NCI-H69 (cell line): ENCODE measurements at regions not wholly inside any gene's neighbourhood (a gene's known extent, or its start where the extent isn't known, plus 50 kb on each side); places are given as distances from the start of the nearest gene placed in this dataset.
"Not testable (repeated sequence)": the region's sequence is repeated elsewhere in the genome, so short reads cannot be mapped to it uniquely, and the experiment has no call there.

Experiments
- DNase-seq: peaks from one replicate; lab custom pipeline; 2025; lab: John Stamatoyannopoulos, UW

GRCh38 chr11:23484146-23484545 lies 623.9 kb upstream of the CCDC179 start:
- peak; percentile 46 for DNase-seq

GRCh38 chr11:23484618-23485017 lies 624.3 kb upstream of the CCDC179 start:
- not testable (repeated sequence) for DNase-seq

DNA sequence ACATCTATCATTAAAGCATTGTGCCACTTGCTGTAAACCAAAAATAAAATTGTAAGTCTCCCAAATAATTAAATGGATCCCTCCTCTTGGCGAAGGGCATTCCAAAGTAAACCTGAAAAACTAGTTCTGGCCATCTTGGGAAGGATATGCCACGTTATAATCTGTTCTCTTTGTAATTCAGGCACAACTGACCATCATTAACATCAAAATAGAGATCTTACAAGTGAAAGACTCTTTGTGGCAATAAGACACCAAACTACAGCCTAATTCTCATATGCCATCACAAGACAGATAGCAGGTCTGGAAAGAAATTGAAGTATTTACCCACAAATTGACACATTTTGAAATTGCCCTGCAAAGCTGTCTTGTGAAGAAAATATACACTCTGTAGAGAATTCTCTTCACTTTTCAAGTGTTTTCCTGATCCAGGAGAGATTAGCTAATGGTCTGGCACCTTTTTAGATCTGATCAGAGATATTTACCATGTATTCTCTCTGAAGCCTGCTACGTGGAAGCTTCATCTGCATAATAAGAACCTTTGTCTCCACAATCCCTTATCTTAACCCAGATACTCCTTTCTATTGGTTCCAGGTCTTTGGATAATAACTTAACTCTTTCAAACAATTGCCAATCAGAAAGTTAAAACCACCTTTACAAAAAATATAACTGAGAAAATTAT lies 630.4 kb upstream of the CCDC179 start:
- DNase-seq = no peak

GRCh38 chr11:23494981-23495380 lies 634.7 kb upstream of the CCDC179 start:
- no peak for DNase-seq

DNA sequence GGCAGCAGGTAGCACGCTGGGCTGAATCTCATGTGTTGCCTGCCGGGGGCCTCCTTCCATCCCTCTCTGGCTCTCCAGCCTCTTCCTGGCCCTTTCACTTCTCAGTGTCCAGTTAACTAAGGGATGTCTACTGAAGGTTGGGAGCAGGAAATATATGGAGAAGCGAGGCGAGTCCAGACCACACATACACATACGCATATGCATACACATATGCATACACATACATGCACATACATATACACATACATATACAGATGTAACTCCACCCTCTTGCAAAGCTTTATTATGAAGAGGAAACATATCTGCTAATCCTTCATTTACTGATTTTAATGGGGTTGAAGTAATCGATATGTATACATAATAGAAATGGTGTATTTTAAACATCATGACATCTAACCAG lies 636.1 kb upstream of the CCDC179 start:
- no peak for DNase-seq

DNA sequence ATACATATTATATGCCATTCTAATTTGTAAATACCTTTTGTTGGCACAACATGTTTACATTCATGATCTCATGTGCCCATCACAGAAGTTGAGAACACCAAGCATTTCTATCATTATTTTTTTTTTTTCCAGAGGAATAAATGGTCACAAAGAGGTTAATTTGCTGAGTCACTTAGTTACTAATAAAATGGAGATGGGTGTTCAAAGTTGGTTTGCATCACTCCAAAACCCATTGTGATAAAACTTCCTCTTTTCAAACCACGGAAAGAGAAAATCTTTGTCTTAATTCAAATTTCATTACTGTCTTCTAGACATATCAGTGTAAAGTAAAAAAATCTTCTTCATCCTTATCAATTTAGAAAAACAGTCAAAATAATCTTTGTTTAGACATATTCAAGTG lies 636.8 kb upstream of the CCDC179 start:
- DNase-seq = no peak

DNA sequence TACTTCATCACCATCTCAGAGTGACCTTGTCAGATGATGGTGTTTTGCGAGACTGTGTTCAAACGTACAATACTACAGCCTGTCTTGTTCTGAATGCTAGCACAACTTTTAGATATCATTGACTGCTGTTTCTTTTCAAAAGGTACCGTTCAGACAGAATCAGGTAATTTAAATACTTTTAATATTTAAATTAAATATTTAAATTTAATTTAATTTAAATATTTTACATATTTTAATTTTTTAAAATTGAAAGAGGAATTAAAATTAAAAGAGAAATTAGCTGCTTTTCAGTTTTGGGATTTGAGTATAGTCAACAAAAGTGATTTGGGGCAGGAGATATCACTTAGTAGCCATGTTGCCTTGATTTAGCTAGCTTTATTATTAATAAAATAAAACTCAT lies 642.1 kb upstream of the CCDC179 start:
- no peak for DNase-seq

DNA sequence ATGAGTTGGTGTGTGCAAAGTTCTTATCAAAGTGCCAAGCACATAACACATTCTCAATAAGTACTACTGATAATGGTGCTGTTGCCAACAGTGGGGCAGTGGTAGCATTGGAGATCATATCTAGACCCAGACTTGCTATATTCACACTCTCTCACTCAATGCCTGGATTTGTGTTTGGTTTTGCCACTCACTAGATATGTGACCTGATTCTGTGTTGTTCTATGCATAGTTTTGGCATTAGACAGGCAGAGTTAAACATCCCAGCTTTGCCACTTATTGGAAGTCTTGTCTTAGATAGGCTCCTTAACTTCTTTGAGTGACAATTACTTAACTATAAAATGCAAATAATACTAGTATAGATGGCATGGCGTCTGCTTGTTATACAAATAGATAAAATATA lies 642.6 kb upstream of the CCDC179 start:
- no peak for DNase-seq

- no peak for DNase-seq
Measured at GRCh38 chr11:23509023-23509422, 648.7 kb upstream of the CCDC179 start.

GRCh38 chr11:23509821-23510220 lies 649.5 kb upstream of the CCDC179 start:
- no peak for DNase-seq

DNA sequence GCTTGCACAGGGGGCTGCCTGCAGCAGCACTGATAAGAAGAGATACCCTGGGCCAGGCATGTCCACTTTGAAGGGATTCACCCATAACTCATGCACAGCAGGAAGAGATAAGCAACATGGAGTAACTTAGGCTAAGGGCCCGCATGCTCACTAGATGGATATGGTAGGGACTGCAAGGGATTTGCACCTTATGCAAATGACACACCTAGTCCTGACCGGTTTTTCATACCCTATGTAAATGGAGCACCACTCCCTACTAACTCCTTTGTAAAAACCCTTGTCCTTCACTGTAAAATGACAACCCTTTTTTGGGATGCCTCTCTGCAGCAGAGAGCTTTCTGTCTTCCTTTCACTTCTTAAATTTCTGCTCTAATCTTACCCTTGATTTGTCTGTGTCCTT lies 658.9 kb upstream of the CCDC179 start:
- no peak for DNase-seq

GRCh38 chr11:23520226-23520960 lies 660.1 kb upstream of the CCDC179 start:
- no peak for DNase-seq

GRCh38 chr11:23536907-23537306 lies 676.6 kb upstream of the CCDC179 start:
- DNase-seq = no peak

GRCh38 chr11:23539556-23539955 lies 679.3 kb upstream of the CCDC179 start:
- DNase-seq = peak; percentile 74

DNA sequence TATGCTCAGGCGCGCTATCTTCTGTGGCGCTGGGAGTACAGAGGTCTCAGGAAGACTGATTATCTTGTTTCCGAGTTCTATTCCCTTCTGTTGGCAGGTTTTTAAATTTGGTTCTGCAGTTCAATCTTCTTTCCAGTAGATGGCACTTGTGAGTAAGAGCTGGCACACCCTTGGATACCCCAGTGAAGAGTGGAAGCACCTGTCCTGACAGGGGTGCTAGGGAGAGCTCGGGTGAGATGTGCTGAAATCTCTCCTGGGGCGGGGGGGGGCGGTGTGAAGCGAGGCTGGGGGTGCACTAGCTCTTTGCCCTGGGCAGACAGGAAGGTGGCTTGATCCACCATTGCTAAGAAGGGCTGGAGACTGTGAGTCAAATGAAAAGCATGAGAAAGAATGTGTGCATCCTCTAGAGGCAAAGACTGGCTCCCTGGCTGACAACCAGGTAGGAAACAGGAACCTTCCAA lies 679.9 kb upstream of the CCDC179 start:
- peak; percentile 93 for DNase-seq

DNA sequence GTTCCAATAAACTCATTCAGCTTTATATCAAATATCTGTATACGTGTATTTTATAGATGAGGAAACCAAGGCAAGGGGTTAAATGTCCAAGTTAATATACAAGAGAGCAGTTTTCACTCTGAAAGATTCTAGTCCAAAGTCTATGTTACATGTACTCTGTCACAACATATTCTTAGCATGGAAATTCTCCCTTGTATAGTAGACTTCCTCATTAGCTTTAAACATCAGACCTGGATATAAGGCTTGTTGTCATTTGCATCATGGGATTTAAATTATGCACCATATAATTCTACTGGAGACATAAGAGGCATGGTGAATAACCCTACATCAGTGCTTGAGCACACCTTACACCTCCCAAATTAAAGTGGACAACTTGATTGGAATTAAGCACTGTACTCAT lies 681.9 kb upstream of the CCDC179 start:
- DNase-seq = no peak

- no peak for DNase-seq
Measured at GRCh38 chr11:23542816-23543215, 682.5 kb upstream of the CCDC179 start.

- no peak for DNase-seq
Measured at GRCh38 chr11:23543651-23544222, 683.5 kb upstream of the CCDC179 start.

GRCh38 chr11:23551706-23552105 lies 691.4 kb upstream of the CCDC179 start:
- DNase-seq = no peak

- DNase-seq = peak; percentile 16
Measured at GRCh38 chr11:23554002-23554401, 693.7 kb upstream of the CCDC179 start.

DNA sequence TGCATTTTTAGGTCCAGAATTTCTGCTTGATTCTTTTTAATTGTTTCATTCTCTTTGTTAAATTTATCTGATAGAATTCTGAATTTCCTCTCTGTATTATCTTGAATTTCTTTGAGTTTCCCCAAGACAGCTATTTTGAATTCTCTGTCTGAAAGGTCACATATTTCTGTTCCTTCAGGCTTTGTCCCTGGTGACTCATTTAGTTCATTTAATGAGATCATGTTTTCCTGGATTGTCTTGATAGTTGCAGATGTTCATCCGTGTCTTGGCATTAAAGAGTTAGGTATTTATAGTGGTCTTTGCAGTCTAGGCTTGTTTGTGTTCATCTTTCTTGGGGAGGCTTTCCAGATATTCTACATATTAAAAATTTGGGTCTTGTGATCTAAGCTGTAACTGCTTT lies 694.8 kb upstream of the CCDC179 start:
- no peak for DNase-seq

DNA sequence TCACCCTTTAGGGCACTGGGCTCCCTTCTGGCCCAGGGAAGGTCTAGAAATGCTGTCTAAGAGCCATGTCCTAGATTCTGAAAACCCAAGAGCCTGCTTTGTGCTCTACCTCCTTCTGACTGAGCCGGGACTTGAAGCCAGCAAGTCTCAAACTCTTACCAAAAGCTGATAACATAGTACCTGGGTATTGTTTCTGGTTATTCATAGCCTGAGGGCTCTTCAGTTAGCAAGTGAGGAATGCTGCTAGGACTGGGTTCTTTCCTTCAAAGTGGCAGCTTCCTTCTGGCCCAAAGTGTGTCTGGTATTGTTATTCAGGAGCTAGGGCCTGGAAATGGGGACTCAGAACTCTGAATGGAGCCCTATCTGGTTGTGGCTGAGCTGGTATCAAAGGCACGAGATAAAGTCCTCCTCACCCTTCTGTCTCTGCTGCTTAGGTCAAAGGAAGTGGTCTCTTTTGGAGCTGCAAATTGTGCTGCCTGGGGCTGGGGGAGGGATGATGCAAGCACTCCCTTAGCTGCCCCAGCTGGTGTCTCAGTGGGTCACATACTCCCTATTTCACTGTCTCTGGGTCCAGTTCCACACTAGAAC lies 696.0 kb upstream of the CCDC179 start:
- no peak for DNase-seq

DNA sequence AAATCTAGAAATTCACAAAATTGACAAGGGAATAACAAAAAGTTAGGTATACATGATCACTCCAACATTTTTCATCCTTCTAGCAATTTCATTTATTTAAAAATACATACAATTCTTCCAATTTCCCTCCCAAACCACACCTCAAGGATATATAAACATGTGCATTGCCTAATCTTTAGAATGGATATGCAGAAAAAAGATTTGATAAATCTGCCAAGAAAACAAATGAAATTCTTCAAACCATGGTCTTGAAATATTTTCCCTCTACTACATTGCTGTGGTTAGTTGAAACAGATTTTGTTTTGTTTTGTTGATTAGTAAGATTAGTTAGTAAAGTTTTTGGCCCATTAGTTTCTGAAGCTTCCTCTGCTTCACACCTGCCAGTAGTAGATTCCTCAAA lies 703.3 kb upstream of the CCDC179 start:
- DNase-seq = peak; percentile 33
